ENCODE measurements at regions not wholly inside any gene's neighbourhood (a gene's known extent, or its start where the extent isn't known, plus 50 kb on each side); places are given as distances from the start of the nearest gene placed in this dataset.

- ChIA-PET CTCF (ENCODE audit: partially characterized antibody) (interaction anchor here (0.5 to 2.7 kb wide), 17 partner anchors 10 to 1918 kb away, joined by 3 to 13 read pairs (median 3); no protein-coding TSS in a partner anchor), POLR2A (ENCODE audit: partially characterized antibody) (interaction anchor here (1.2 kb wide), 1 partner anchor 14 kb away, joined by 3 read pairs; no protein-coding TSS in a partner anchor)
- H3K14ac ChIP-seq (ENCODE audit: insufficient read length), result no peak overlapping the region
- no peak overlapping the region for H2BK5ac ChIP-seq (ENCODE audit: low read depth, low read length)
- no peaks in the 10 kb centered on the region; a peak in 1 of 7 replicates for H3K4me1 ChIP-seq (replicated peaks in 1 of 4; ENCODE audit: control insufficient read depth in 3 of 4, insufficient read depth in 4 of 4, low read length in 3 of 4)
- DNase-seq (ENCODE audit: low read depth in 1 of 2, low spot score in 2 of 2) (no peak), FAIRE-seq (no peak)
- H4K5ac ChIP-seq (ENCODE audit: insufficient read length, low read depth, low read length), result no peak overlapping the region
- no peak overlapping the region for H3K4ac ChIP-seq (replicated peaks; ENCODE audit: insufficient read length, low read depth, low read length)
- H4K20me1 ChIP-seq (replicated peaks in 1 of 2; ENCODE audit: control insufficient read depth in 1 of 2, insufficient read depth in 2 of 2, low read length in 2 of 2), result no peaks in the 10 kb centered on the region
- no peak overlapping the region for H3K23ac ChIP-seq (ENCODE audit: insufficient read length)
- H3K23me2 ChIP-seq (ENCODE audit: low read depth, low read length), result no peaks in the 10 kb centered on the region
- no peak overlapping the region for H2AFZ ChIP-seq (ENCODE audit: low read length)
- no peak overlapping the region for H3K4me3 ChIP-seq (ENCODE audit: extremely low read depth in 1 of 4, insufficient read depth in 2 of 4, low read depth in 3 of 4, low read length in 4 of 4)
- peaks cover 0 to 2% of the 10 kb centered on the region in 2 experiments; a peak in 1 of 4 replicates for H3K9me3 ChIP-seq (ENCODE audit: insufficient read depth in 2 of 2, low read depth in 1 of 2, low read length in 1 of 2)
- H4K8ac ChIP-seq (ENCODE audit: extremely low read depth, insufficient read depth, low read length), result no peak overlapping the region
- no peak overlapping the region for H3K27ac ChIP-seq (ENCODE audit: low read depth, low read length)
- no peaks in the 10 kb centered on the region for H3K79me2 ChIP-seq (ENCODE audit: control insufficient read depth in 1 of 2, insufficient read depth in 2 of 2, low read length in 2 of 2)
- no peak overlapping the region for H3K56ac ChIP-seq (replicated peaks; ENCODE audit: insufficient read length, low read depth, low read length)
- H3K9ac ChIP-seq (replicated peaks in 1 of 4; ENCODE audit: extremely low read depth in 1 of 4, low read depth in 3 of 4, low read length in 3 of 4), result no peak overlapping the region
- no peaks in the 10 kb centered on the region for H3K36me3 ChIP-seq (ENCODE audit: control insufficient read depth in 2 of 4, insufficient read depth in 4 of 4, low read length in 3 of 4)
- no peaks in the 10 kb centered on the region for H3K27me3 ChIP-seq (replicated peaks in 1 of 4; ENCODE audit: control insufficient read depth in 3 of 4, extremely low read depth in 1 of 4, insufficient read depth in 3 of 4, low read length in 3 of 4)
- no peak overlapping the region for H2BK120ac ChIP-seq (replicated peaks; ENCODE audit: low read depth, low read length)
- no peak overlapping the region for H3K18ac ChIP-seq (ENCODE audit: extremely low read depth, low read length)
- 94% methylated on average over 8 of the region's 8 CpGs; no CpG with 5 or more reads in 1 of the 2 experiments for WGBS, 2 experiments (ENCODE audit: extremely low coverage in 1 of 2, insufficient coverage in 1 of 2, insufficient read length in 1 of 2, insufficient replicate concordance in 2 of 2, low coverage in 1 of 2, low lambda C conversion rate in 2 of 2, missing lambda C conversion rate in 1 of 2)
- no peak overlapping the region; the same call in 1 of the 2 replicates for H2AK5ac ChIP-seq (ENCODE audit: low read depth, low read length)
- H2BK20ac ChIP-seq (ENCODE audit: low read length), result no peak overlapping the region
- no peaks in the 10 kb centered on the region for H3K79me1 ChIP-seq (ENCODE audit: low read depth, low read length)
- no peak overlapping the region for H3K4me2 ChIP-seq (ENCODE audit: insufficient read depth in 1 of 2, low read depth in 2 of 2, low read length in 2 of 2)
- H4K91ac ChIP-seq (replicated peaks; ENCODE audit: insufficient read length, low read length), result no peak overlapping the region
- no peak overlapping the region for H2BK12ac ChIP-seq (ENCODE audit: low read depth, low read length)
- 0 out of 2 replicates have a peak overlapping the region, but pooled peaks have one; percentile 21 for H2BK15ac ChIP-seq (ENCODE audit: low read length)
- TF ChIP-seq NRF1 (IDR thresholded peaks at IDR 0.05; ENCODE audit: low read depth, low read length), result no peak
- TF ChIP-seq POLR2A (IDR thresholded peaks at IDR 0.05; ENCODE audit: control extremely low read depth in 1 of 2, low read depth in 2 of 2, low read length in 2 of 2), result no peak
- TF ChIP-seq POLR2AphosphoS5 (IDR thresholded peaks at IDR 0.05; ENCODE audit: low read depth, low read length), result no peak
- TF ChIP-seq TAF7 (optimal IDR thresholded peaks at IDR 0.05; ENCODE audit: borderline replicate concordance, low read depth, low read length), result no peak
- no peak for TF ChIP-seq SIRT6 (IDR thresholded peaks at IDR 0.05; ENCODE audit: low read length)
- no peak for TF ChIP-seq CREB1 (IDR thresholded peaks at IDR 0.05)
- no peak for TF ChIP-seq SIN3A (conservative IDR thresholded peaks at IDR 0.05 in 1 of 2, IDR thresholded peaks at IDR 0.05 in 1 of 2; ENCODE audit: low read depth in 1 of 2, low read length in 2 of 2)
These were observed 493.2 kb downstream of the MIAT start for GRCh38 chr22:27150544-27150941.

Measured in H1 (cell line).